IPS-20b (cell line): ENCODE measurements at regions not wholly inside any gene's neighbourhood (a gene's known extent, or its start where the extent isn't known, plus 50 kb on each side); places are given as distances from the start of the nearest gene placed in this dataset.
"Not testable (repeated sequence)": the region's sequence is repeated elsewhere in the genome, so short reads cannot be mapped to it uniquely, and the experiment has no call there.

Experiments
- H3K27ac ChIP-seq: one replicate; pipeline ENCODE4 v1.5.1; 2013; ENCODE audit warnings: low read length
- H3K27me3 ChIP-seq: 2 replicates; pipeline ENCODE4 v1.6.1; 2013; ENCODE audit warnings: mild to moderate bottlenecking, low read length, inconsistent platforms; ENCODE audit not compliant: insufficient read depth
- H3K36me3 ChIP-seq: 2 replicates; pipeline ENCODE4 v1.6.1; 2013; ENCODE audit warnings: low read depth, mild to moderate bottlenecking, inconsistent platforms, low read length, moderate library complexity; ENCODE audit not compliant: insufficient read depth
- H3K4me1 ChIP-seq: 2 replicates; pipeline ENCODE4 v1.6.1; 2013; ENCODE audit warnings: mild to moderate bottlenecking, control low read depth, inconsistent platforms, low read length, moderate library complexity; ENCODE audit not compliant: insufficient read depth
- H3K4me3 ChIP-seq: 2 replicates; pipeline ENCODE4 v1.5.1; 2013; ENCODE audit warnings: mild to moderate bottlenecking, low read length, inconsistent platforms
- H3K9ac ChIP-seq: 2 replicates; pipeline ENCODE4 v1.6.1; 2013; ENCODE audit warnings: low read depth, mild to moderate bottlenecking, inconsistent platforms, low read length, moderate library complexity
- H3K9me3 ChIP-seq: 2 replicates; pipeline ENCODE4 v1.6.1; 2013; ENCODE audit warnings: mild to moderate bottlenecking, low read depth, low read length, inconsistent platforms; ENCODE audit not compliant: insufficient read depth

DNA sequence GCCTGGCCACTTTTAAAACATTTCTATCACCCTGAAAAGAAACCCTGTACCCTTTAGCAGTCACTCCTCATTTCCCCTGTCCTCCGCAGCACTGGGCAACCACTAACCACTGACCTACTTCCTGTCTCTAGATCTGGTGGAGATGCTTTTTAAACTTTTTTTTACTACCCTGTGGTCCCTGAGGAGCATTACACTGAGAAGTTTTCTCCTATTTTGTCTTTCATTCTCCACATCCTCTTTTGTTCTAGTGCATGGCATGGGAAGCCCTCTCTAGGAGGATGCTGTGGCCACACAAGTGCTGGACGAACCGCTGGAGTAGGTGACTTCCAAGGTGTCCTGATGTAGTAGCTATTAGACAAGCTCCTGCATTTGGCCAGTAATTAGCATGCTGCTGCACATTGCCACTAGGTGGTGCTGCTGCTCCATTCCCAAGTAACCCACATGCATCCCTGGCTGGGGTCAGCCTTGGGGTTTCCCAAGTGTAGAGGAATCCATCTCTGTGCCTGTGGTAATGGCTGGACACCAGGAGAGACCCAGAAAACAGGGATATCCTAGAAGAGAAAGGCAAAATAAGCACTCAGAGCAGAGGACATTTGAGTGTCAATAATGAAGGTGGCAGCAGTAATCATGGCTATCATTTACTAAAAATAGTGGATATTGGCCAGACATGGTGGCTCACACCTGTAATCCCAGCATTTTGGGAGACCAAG lies 143.8 kb upstream of the CRHR1 start:
- Histone ChIP-seq H3K9ac (no peak overlapping the region), H3K4me1 (no peaks in the 10 kb centered on the region), H3K9me3 (no peaks in the 10 kb centered on the region), H3K27ac (no peak overlapping the region), H3K27me3 (no peaks in the 10 kb centered on the region), H3K4me3 (no peak overlapping the region), H3K36me3 (peaks cover 27% of the 10 kb centered on the region)

DNA sequence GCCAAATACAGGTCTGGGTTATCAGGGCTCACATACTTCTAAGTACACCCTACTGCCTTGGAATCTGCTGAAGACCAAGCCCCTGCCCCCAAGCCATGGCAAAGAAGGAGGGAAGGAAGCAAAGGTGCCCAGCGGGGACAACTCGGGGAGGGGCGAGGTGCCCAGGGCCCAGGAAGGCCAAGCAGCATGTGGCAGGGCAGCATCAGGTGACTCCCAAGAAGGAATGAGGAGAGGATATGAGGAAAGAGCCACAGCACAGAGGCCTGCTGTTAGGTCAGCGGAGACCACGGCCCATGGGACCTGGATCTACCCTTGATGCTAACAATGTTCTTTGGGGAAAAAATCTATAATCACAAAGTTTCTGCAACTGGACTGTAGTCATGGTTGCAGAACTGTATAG lies 142.6 kb upstream of the CRHR1 start:
- H3K36me3 ChIP-seq: peaks cover 18% of the 10 kb centered on the region
- H3K27ac ChIP-seq: no peak overlapping the region
- H3K4me1 ChIP-seq: no peaks in the 10 kb centered on the region
- no peaks in the 10 kb centered on the region for H3K9me3 ChIP-seq
- no peaks in the 10 kb centered on the region for H3K27me3 ChIP-seq
- no peak overlapping the region for H3K9ac ChIP-seq
- H3K4me3 ChIP-seq: no peak overlapping the region

DNA sequence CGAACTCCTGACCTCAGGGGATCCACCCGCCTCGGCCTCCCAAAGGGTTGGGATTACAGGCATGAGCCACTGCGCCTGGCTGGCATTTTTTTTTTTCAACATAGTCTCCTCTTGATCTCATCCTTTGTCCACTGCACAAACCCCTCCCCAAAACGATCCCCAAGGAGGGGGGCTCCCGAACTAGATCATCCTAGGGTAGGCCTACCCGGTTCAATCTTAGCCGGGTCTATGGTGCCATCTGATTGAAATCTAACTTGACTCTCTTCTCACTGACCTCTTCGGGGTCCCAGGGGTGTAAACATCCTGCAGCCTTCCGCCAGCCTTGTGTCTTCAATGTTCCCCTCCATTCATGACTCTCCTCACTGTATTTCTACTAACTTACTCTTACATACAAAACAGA lies 140.5 kb upstream of the CRHR1 start:
- H3K4me3 ChIP-seq: no peak overlapping the region
- H3K36me3 ChIP-seq: peaks cover 7% of the 10 kb centered on the region; the same call in 1 of the 2 replicates
- no peaks in the 10 kb centered on the region for H3K4me1 ChIP-seq
- no peak overlapping the region for H3K9ac ChIP-seq
- no peak overlapping the region for H3K27ac ChIP-seq
- no peaks in the 10 kb centered on the region for H3K27me3 ChIP-seq
- no peaks in the 10 kb centered on the region for H3K9me3 ChIP-seq

DNA sequence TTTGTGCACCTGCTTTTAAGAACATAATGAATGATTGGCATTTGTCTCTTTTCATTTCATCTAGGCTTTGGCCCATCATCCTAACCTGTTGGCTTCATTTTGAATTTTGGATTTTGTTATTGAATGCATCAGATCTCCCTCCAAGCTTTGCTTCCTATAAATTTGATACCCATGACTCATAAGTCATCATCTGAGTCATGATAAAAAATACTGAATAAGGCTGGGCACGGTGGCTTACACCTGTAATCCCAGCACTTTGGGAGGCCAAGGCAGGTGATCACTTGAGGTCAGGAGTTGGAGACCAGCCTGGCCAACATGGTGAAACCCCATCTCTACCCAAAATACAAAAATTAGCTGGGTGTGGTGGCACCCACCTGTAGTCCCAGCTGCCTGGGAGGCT lies 139.5 kb upstream of the CRHR1 start:
- not testable (repeated sequence) for H3K27ac ChIP-seq, H3K9me3 ChIP-seq, H3K4me1 ChIP-seq, H3K36me3 ChIP-seq, H3K27me3 ChIP-seq, H3K9ac ChIP-seq, H3K4me3 ChIP-seq

DNA sequence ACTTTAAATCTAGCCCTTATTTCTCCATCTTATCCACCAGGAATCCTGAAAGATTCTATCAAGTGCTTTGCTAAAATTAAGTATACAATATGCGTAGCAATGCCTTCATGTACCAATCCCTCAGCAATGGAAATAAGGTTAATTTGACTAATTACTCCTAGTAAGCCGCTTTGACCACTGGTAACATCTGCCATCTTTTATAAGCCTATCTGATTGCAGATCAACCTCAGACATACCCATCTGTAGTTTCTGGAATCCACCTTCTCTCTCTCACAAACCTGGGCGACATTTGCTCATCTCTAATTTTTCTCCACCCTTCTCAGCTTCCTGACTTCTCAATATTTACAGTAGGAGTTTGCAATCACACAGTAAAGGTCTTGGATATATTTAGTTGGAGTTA lies 138.8 kb upstream of the CRHR1 start:
- H3K36me3 ChIP-seq: no peaks in the 10 kb centered on the region

DNA sequence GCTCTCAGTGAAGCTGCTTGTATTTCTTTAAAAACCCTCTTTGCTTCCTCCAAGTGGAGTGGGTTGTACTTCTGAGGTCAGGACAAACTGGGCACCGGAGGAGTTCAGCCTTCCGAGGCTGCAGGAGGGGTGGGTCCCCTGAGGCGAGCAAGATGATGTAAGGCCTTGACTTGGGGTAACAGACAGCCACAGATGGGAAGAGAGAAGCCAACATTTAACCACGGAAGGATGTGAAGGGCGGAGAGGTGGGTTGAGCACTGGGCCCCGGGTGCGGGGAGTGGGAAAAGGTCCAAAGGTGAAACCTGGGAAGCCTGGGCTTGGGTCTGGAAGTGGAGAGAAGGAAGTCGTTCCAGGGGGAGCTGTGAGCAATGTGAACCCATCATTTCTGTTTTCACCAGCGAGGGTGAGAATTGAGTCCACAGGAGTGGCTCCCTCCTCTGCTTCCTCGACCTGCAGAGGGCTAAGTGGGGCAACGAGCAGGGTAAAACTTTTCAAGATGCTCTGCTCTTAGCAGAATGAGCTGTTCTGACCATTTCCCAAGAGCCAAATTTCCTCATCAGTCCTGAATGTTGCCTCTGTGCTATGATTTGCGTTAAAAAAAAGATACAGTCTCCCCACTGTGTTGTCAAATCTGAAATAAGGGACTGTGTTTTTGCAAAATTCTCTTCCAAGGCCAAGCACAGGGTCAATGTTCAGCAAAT lies 137.7 kb upstream of the CRHR1 start:
- no peaks in the 10 kb centered on the region for H3K36me3 ChIP-seq
- H3K4me3 ChIP-seq: no peak overlapping the region
- no peaks in the 10 kb centered on the region for H3K9me3 ChIP-seq
- H3K27me3 ChIP-seq: no peaks in the 10 kb centered on the region
- peaks cover 4% of the 10 kb centered on the region; the same call in 1 of the 2 replicates for H3K4me1 ChIP-seq
- H3K27ac ChIP-seq: no peak overlapping the region
- no peak overlapping the region for H3K9ac ChIP-seq

More for the DNA sequence above, 138.8 kb upstream of the CRHR1 start:
- Histone ChIP-seq H3K27ac (no peak overlapping the region), H3K4me3 (no peak overlapping the region), H3K4me1 (peaks cover 4% of the 10 kb centered on the region; the same call in 1 of the 2 replicates), H3K27me3 (no peaks in the 10 kb centered on the region), H3K9ac (no peak overlapping the region), H3K9me3 (no peaks in the 10 kb centered on the region)

DNA sequence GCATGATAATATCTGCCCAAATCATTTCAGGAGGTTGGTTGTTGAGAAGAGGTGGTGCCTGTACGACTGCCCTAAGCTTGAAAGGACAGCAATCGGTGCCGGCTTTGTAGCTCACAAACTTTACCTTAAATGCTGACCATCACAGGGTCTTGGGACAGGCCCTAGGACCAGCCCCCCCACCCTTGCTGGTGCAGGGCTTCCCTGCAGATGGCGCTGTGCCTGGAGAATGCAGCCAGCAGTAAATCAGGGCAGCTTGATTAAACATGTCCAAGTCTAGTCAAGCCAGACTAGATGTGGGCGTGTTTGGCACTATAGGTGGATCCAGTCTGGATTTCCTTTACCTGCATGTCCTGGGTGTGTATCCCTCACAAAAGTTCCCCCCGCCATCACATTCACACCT lies 135.5 kb upstream of the CRHR1 start:
- Histone ChIP-seq H3K36me3 (no peaks in the 10 kb centered on the region), H3K27me3 (no peaks in the 10 kb centered on the region), H3K9ac (no peak overlapping the region), H3K4me3 (no peak overlapping the region), H3K9me3 (no peaks in the 10 kb centered on the region), H3K4me1 (peaks cover 4% of the 10 kb centered on the region; the same call in 1 of the 2 replicates), H3K27ac (no peak overlapping the region)

DNA sequence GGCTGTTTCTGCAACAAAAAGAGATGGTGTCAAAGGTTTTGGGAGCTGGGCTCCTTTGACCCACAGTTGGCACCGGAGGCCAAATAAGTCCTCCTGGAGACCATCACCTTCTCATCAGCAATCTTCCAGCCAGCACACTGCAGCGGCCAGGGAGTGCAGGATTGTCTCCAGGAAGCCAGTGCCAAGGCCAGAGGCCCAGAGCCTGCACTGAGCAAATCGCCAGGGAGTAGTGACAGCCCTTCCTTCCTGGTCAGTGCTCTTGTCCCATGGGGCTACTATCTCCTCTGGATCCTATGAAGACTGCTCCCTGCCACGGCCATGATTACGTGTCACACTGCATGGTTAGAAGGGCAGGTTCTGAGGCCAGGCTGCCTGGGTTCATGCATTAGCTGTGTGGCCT lies 134.3 kb upstream of the CRHR1 start:
- no peaks in the 10 kb centered on the region for H3K9me3 ChIP-seq
- no peak overlapping the region for H3K27ac ChIP-seq
- no peaks in the 10 kb centered on the region for H3K36me3 ChIP-seq
- no peaks in the 10 kb centered on the region for H3K27me3 ChIP-seq
- no peak overlapping the region for H3K9ac ChIP-seq
- H3K4me1 ChIP-seq: peaks cover 4% of the 10 kb centered on the region; the same call in 1 of the 2 replicates
- H3K4me3 ChIP-seq: no peak overlapping the region

DNA sequence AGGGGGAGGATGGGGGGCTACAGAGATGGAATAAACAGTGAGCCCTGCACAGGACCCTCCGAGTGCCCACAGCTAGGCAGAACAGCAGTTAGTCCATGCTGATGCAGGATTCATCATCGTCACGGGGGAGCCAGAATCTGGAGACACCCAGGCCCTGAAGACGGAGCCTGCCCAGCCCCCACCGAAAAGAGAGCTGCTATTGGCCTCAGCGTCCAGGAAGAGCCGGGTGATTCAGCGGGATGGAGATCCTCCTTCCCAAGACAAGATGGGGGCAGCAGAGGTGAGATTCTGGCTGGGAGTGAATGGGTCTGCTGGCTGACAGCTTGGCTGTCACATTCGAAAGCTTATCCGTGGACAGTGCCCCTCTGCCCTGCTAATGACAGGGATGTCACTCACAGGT lies 133.6 kb upstream of the CRHR1 start:
- Histone ChIP-seq H3K9me3 (no peaks in the 10 kb centered on the region), H3K4me1 (peaks cover 4% of the 10 kb centered on the region; the same call in 1 of the 2 replicates), H3K27me3 (no peaks in the 10 kb centered on the region), H3K27ac (no peak overlapping the region), H3K9ac (no peak overlapping the region), H3K36me3 (no peaks in the 10 kb centered on the region), H3K4me3 (no peak overlapping the region)

DNA sequence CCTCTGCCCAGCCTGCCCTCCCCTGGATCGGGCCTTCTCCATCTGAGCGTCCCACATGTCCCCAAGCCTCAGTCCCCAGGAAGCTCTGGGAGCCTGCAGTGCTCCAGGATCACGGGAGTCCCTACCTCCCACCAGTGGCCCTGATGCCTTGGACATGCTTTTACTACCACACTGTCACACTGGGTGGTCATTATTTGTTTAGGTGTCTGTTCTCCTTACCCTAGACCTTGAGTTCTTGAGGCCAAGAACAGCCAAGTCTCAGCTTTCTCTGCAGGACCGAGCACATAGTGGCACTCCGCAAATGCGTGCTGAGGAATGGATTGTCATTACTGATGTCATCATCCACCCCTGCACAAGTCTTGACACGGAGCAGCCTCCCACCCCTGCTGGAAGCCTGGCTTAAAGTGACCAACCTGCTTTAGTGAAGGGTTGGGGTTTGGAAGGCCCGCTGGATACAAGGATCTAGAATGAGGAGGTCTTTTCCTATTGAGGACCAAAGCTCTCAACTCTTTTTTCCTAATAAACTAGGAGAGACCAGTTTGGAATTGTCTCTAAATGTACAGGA lies 132.9 kb upstream of the CRHR1 start:
- no peak overlapping the region for H3K27ac ChIP-seq
- no peak overlapping the region for H3K9ac ChIP-seq
- no peaks in the 10 kb centered on the region for H3K36me3 ChIP-seq
- H3K4me3 ChIP-seq: no peak overlapping the region
- H3K27me3 ChIP-seq: no peaks in the 10 kb centered on the region
- peaks cover 4% of the 10 kb centered on the region; the same call in 1 of the 2 replicates for H3K4me1 ChIP-seq
- no peaks in the 10 kb centered on the region for H3K9me3 ChIP-seq

DNA sequence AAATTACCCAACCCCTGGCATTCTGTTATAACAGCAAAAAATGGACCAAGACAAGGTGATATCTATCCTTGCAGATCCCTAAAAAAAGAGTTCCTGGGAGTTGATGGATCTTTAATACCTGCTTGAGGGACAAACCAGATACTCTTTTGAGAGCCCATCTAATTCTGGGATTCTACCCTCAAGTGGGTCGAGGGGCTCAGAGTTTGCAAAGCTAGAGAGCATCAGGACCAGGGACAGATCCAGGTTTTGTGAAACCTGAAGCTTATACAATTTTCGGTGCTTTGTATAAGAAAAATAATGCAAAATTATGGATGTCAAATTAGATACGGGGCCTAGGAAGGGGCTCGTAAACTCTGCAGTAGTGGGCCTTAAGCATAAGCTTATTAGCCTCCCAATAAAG lies 130.5 kb upstream of the CRHR1 start:
- Histone ChIP-seq H3K27ac (no peak overlapping the region), H3K4me1 (peaks cover 4% of the 10 kb centered on the region; the same call in 1 of the 2 replicates), H3K9me3 (no peaks in the 10 kb centered on the region), H3K27me3 (no peaks in the 10 kb centered on the region), H3K36me3 (no peaks in the 10 kb centered on the region), H3K4me3 (no peak overlapping the region), H3K9ac (no peak overlapping the region)
